Caco-2 (cell line): ENCODE measurements at regions not wholly inside any gene's neighbourhood (a gene's known extent, or its start where the extent isn't known, plus 50 kb on each side); places are given as distances from the start of the nearest gene placed in this dataset.

Experiments
- BruUV-seq: library from RNA; stranded (reverse); fragments of 400-500 nt; replicated peaks from 2 replicates; lab custom pipeline; 2021; lab: Mats Ljungman, UMichigan
- CTCF ChIA-PET: fragments of 300-600 bp; sonication (Branson Sonifier 250); formaldehyde crosslinking; loops from one replicate; lab custom pipeline; 2022; ENCODE audit warnings: antibody characterized with exemption; lab: Charles Lee
- POLR2A ChIA-PET: fragments of 300-600 bp; sonication (Branson Sonifier 250); formaldehyde crosslinking; loops from one replicate; lab custom pipeline; 2022; ENCODE audit warnings: antibody characterized with exemption; lab: Charles Lee
- DNase-seq, 2 experiments: peaks; one replicate each; pipeline versions ENCODE4 v3.0.0 to v3.0.0-alpha.2; 2020 to 2022
- H3K27me3 ChIP-seq: replicated peaks from 2 replicates; pipeline ENCODE4 v1.6.0; 2011; ENCODE audit warnings: low read length; ENCODE audit not compliant: control insufficient read depth, insufficient read depth
- H3K36me3 ChIP-seq: 2 replicates; pipeline ENCODE4 v1.5.1; 2011; ENCODE audit warnings: low read length; ENCODE audit not compliant: control insufficient read depth, insufficient read depth
- H3K4me1 ChIP-seq: fragments of 250-450 bp; sonication (Bioruptor Pico); 2 replicates; pipeline ENCODE4 v1.5.1; 2020; ENCODE audit warnings: mild to moderate bottlenecking
- H3K4me3 ChIP-seq: 2 replicates; pipeline ENCODE4 v1.5.1; 2011; ENCODE audit warnings: low read depth, mild to moderate bottlenecking, control low read depth, low read length
- H3K9me3 ChIP-seq: fragments of 250-450 bp; sonication (Bioruptor Pico); 2 replicates; pipeline ENCODE4 v1.5.1; 2020; ENCODE audit warnings: mild to moderate bottlenecking, moderate library complexity
- H3K27ac Mint-ChIP-seq: one replicate; pipeline ENCODE4 v1.8.0; 2022; ENCODE audit warnings: mixed read lengths; ENCODE audit not compliant: unreplicated experiment
- H3K27me3 Mint-ChIP-seq: one replicate; pipeline ENCODE4 v1.8.0; 2022; ENCODE audit warnings: mixed read lengths; ENCODE audit not compliant: insufficient read depth, unreplicated experiment
- H3K36me3 Mint-ChIP-seq: one replicate; pipeline ENCODE4 v1.8.0; 2022; ENCODE audit warnings: mild to moderate bottlenecking, mixed read lengths; ENCODE audit not compliant: insufficient read depth, unreplicated experiment
- H3K4me1 Mint-ChIP-seq: one replicate; pipeline ENCODE4 v1.8.0; 2022; ENCODE audit warnings: low read depth, mixed read lengths; ENCODE audit not compliant: unreplicated experiment
- H3K4me3 Mint-ChIP-seq: one replicate; pipeline ENCODE4 v1.8.0; 2022; ENCODE audit warnings: mild to moderate bottlenecking, moderate library complexity, mixed read lengths; ENCODE audit not compliant: unreplicated experiment
- H3K9me3 Mint-ChIP-seq: one replicate; pipeline ENCODE4 v1.8.0; 2022; ENCODE audit warnings: mixed read lengths; ENCODE audit not compliant: unreplicated experiment
- intact Hi-C: fragments of 100-400 bp; cut with micrococcal nuclease; formaldehyde crosslinking; loops from one replicate; pipeline ENCODE4 v1.10.0; 2022; ENCODE audit not compliant: unreplicated experiment
- TF ChIP-seq, protein P1 (sequence below), 2 experiments: fragments of 200-600 bp in 1 of 2; IDR thresholded peaks; 1 replicate in 1 of 2; 2 replicates in 1 of 2; pipeline versions ENCODE4 v1.5.1 to v1.8.0; 2011 to 2022; ENCODE audit warnings: antibody characterized with exemption in 1 of 2, control low read depth in 1 of 2, inconsistent platforms in 1 of 2, low read depth in 1 of 2, low read length in 1 of 2, mild to moderate bottlenecking in 1 of 2, moderate library complexity in 1 of 2; ENCODE audit not compliant: insufficient read depth in 1 of 2, severe bottlenecking in 1 of 2, unreplicated experiment in 1 of 2

DNA sequence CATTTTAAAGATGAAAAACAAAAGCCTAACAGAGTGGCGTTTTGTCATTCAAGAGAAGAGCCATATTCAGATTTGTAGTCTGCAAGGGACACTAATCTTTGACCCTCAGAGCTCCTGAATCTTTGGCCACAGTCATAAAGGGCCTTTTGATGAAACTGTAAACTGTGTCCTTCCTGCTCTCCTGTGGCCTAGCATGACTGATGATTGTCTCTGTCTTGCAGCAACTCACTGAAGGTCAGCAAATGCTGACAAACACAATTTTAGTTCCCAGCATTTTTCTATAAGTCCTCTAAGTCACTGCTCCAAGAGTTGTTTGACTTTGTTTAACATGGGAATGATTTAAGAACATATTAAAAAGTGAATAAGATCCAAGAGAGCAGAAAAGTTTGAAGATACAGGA, 55.3 kb upstream of the PRELP start:
- intact Hi-C loops = no loop called here
- no peaks in the 10 kb centered on the region for H3K27me3 ChIP-seq
- H3K9me3 ChIP-seq = no peaks in the 10 kb centered on the region
- no peak for DNase-seq
- H3K36me3 ChIP-seq = no peaks in the 10 kb centered on the region
- POLR2A ChIA-PET = no interaction called here
- H3K9me3 Mint-ChIP-seq = no peaks in the 10 kb centered on the region
- CTCF ChIA-PET = no interaction called here
- no peaks in the 10 kb centered on the region for H3K36me3 Mint-ChIP-seq
- H3K4me1 ChIP-seq = no peaks in the 10 kb centered on the region
- no peak overlapping the region for H3K27ac Mint-ChIP-seq
- H3K4me1 Mint-ChIP-seq = peaks cover 8% of the 10 kb centered on the region
- no TSS peak for BruUV-seq
- no peaks in the 10 kb centered on the region for H3K27me3 Mint-ChIP-seq
- TF ChIP-seq, protein P1, sequence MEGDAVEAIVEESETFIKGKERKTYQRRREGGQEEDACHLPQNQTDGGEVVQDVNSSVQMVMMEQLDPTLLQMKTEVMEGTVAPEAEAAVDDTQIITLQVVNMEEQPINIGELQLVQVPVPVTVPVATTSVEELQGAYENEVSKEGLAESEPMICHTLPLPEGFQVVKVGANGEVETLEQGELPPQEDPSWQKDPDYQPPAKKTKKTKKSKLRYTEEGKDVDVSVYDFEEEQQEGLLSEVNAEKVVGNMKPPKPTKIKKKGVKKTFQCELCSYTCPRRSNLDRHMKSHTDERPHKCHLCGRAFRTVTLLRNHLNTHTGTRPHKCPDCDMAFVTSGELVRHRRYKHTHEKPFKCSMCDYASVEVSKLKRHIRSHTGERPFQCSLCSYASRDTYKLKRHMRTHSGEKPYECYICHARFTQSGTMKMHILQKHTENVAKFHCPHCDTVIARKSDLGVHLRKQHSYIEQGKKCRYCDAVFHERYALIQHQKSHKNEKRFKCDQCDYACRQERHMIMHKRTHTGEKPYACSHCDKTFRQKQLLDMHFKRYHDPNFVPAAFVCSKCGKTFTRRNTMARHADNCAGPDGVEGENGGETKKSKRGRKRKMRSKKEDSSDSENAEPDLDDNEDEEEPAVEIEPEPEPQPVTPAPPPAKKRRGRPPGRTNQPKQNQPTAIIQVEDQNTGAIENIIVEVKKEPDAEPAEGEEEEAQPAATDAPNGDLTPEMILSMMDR (IDR thresholded peaks at IDR 0.05; ENCODE audit: insufficient read depth in 1 of 2, low read depth in 1 of 2, low read length in 1 of 2, severe bottlenecking in 1 of 2, unreplicated experiment in 1 of 2) = no peak
- H3K4me3 Mint-ChIP-seq = no peak overlapping the region
- H3K4me3 ChIP-seq = no peak overlapping the region

DNA sequence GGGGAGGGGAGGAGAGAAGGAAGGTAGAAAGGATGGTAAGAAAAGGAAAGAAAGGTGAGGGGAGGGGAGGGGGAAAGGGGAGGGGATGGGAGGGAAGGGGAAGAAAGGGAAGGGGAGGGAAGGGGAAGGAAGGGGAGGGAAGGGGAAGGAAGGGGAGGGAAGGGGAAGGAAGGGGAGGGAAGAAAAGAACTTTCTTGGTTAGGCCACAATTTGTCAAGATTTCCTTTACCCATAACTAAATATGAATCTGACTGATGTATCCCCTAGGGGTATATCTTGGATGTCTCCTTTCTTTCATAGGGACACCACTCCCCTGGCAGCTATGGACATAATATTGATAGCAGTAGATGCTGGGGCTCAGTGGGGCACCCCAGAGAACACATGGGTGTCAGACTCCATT, 54.4 kb upstream of the PRELP start:
- H3K4me3 Mint-ChIP-seq = no peak overlapping the region
- BruUV-seq = no TSS peak
- DNase-seq = no peak
- H3K27ac Mint-ChIP-seq = no peak overlapping the region
- no peaks in the 10 kb centered on the region for H3K9me3 Mint-ChIP-seq
- no peaks in the 10 kb centered on the region for H3K9me3 ChIP-seq
- no peak overlapping the region for H3K4me3 ChIP-seq
- intact Hi-C loops = no loop called here
- H3K4me1 Mint-ChIP-seq = peaks cover 11% of the 10 kb centered on the region
- TF ChIP-seq, protein P1 (IDR thresholded peaks at IDR 0.05; ENCODE audit: insufficient read depth in 1 of 2, low read depth in 1 of 2, low read length in 1 of 2, severe bottlenecking in 1 of 2, unreplicated experiment in 1 of 2) = no peak
- ChIA-PET POLR2A (no interaction called here), CTCF (no interaction called here)
- H3K36me3 ChIP-seq = no peaks in the 10 kb centered on the region
- H3K27me3 Mint-ChIP-seq = no peaks in the 10 kb centered on the region
- H3K4me1 ChIP-seq = peaks cover 8% of the 10 kb centered on the region
- no peaks in the 10 kb centered on the region for H3K27me3 ChIP-seq
- H3K36me3 Mint-ChIP-seq = no peaks in the 10 kb centered on the region

GRCh38 chr1:203422116-203422515, 53.5 kb upstream of the PRELP start:
- Mint-ChIP-seq H3K9me3 (no peaks in the 10 kb centered on the region), H3K36me3 (no peaks in the 10 kb centered on the region), H3K27me3 (no peaks in the 10 kb centered on the region), H3K4me3 (no peak overlapping the region), H3K27ac (no peak overlapping the region), H3K4me1 (peaks cover 20% of the 10 kb centered on the region)
- CTCF ChIA-PET = no interaction called here
- no peaks in the 10 kb centered on the region for H3K27me3 ChIP-seq
- peaks cover 17% of the 10 kb centered on the region for H3K4me1 ChIP-seq
- POLR2A ChIA-PET = no interaction called here
- H3K4me3 ChIP-seq = no peak overlapping the region
- intact Hi-C loops = no loop called here
- no peaks in the 10 kb centered on the region for H3K9me3 ChIP-seq
- TF ChIP-seq, protein P1 (IDR thresholded peaks at IDR 0.05; ENCODE audit: insufficient read depth in 1 of 2, low read depth in 1 of 2, low read length in 1 of 2, severe bottlenecking in 1 of 2, unreplicated experiment in 1 of 2) = no peak
- no peak for DNase-seq
- BruUV-seq = no TSS peak
- no peaks in the 10 kb centered on the region for H3K36me3 ChIP-seq
